Central memory CD4-positive, alpha-beta T cell (primary cell): ENCODE measurements at regions not wholly inside any gene's neighbourhood (a gene's known extent, or its start where the extent isn't known, plus 50 kb on each side); places are given as distances from the start of the nearest gene placed in this dataset.
"Not testable (repeated sequence)": the region's sequence is repeated elsewhere in the genome, so short reads cannot be mapped to it uniquely, and the experiment has no call there.

Source experiments
- DNase-seq: peaks from one replicate; pipeline ENCODE4 v3.0.0; 2022

DNA sequence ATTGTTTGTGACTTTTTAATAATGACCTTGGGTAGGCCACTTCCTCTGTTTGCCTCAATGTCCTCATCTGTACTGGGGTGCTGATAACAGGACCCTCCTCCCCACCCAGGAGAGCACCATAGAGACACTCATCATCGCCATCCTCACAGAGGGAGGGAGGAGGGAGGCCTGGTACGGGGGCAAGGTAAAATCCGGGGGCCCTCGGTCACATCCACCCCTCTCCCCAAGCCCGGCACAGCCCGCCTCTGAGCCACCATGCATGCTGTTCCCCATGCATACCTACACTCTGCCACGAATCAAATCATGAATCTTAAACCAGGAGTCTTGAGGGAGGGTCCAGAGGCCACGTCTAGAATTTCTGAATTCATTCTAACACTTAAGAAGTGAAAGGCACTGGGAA is 74.9 kb upstream of the IQSEC1 start:
- DNase-seq = no peak

DNA sequence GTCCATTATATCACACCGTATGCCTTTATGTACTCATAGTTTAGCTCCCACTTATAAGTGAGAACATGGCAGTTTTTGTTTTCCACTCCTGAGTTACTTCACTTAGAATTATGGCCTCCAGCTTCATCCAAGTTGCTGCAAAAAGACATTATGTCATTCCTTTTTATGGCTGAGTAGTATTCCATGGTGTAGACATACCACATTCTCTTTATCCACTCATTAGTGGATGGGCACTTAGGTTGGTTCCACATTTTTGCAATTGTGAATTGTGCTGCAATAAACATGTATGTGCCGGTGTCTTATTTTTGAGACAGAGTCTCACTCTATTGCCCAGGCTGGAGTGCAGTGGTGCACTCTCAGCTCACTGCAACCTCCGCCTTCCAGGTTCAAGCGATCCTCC is 74.1 kb upstream of the IQSEC1 start:
- DNase-seq = no peak

DNA sequence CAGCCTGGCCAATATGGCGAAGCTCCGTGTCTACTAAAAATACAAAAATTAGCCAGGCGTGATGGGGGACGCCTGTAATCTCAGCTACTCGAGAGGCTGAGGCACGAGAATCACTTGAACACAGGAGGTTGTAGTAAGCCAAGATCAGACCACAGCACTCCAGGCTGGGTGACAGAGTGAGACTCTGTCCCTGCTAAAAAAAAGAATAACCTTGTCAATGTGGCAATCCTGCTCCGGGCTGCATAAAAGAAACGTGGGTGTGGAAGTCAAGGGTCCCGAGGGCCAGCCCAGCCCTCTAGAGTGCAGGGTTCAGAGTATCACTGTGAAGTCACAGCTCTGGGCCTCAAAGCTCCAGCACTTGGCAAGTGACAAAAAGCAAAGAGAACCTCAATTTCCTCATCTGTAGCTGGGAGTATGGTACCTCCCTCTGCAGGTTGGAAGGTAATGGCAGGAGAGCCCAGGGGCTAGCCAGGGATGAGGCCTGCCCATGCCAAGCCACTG is 73.5 kb upstream of the IQSEC1 start:
- DNase-seq = no peak

DNA sequence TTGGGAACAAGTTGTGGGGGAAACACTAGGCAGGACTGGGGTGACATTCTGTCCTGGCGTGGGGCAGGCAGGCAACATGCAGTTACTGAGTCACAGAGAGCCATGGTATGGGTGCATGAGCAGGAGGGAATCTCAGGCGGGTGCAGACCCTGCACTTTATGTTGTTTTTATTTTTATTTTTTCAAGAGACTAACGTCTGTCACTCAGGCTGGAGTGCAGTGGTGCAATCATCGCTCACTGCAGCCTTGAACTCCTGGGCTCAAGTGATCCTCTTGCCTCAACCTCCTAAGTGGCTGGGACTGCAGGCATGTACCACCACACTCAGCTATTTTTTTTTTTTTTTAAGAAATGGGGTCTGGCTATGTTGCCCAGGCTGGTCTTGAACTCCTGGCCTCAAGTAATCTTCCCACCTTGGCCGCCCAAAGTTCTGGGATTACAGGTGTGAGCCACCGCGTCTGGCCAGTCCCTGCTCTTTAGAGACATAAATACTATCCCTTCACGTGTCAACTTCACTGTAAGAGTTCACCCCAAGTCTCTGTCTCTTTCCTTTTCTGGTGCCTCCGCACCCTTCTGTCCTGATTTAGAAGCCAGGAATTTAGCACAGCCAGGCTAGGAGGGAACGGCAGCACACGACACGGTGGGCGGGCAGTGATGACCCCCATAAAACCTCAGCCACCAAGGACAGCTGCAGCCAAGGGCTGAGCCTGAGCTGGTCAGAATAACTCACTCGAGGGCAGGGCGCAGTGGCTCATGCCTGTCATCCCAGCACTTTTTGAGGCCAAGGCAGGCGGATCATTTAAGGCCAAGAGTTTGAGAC is 72.8 kb upstream of the IQSEC1 start:
- no peak for DNase-seq

DNA sequence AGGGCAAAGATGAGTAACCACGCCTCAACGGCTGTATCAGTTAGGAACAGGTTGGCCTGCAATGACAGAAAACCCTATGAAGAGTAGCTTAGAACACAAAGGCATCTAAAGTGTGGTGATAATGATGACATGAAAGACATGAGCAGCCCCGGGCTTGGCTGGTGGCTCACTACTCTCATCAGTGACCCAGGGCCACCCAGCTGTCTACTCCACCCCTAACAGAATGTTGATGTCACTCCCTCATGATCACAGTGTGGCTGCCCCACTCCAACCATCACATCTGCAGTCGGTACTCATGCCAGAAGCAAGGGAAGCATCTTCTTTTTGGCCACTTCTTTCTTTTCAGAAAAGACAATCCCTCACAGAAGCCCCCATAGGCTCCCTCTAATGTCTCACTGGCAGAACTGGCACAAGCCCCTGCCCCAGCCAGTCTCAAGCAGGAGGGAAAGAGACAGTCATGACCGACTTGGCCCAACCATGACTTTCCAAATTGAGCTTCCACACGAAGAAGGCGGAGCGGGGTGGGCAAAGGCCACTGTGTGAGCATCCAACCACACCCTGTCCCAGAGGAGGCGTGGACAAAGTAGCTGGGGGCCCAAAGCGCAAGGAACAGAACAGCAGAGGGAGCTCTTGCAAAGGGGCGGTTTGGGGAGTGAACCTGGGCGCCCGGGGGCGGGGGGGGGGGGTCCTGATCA is 72.0 kb upstream of the IQSEC1 start:
- DNase-seq = no peak

DNA sequence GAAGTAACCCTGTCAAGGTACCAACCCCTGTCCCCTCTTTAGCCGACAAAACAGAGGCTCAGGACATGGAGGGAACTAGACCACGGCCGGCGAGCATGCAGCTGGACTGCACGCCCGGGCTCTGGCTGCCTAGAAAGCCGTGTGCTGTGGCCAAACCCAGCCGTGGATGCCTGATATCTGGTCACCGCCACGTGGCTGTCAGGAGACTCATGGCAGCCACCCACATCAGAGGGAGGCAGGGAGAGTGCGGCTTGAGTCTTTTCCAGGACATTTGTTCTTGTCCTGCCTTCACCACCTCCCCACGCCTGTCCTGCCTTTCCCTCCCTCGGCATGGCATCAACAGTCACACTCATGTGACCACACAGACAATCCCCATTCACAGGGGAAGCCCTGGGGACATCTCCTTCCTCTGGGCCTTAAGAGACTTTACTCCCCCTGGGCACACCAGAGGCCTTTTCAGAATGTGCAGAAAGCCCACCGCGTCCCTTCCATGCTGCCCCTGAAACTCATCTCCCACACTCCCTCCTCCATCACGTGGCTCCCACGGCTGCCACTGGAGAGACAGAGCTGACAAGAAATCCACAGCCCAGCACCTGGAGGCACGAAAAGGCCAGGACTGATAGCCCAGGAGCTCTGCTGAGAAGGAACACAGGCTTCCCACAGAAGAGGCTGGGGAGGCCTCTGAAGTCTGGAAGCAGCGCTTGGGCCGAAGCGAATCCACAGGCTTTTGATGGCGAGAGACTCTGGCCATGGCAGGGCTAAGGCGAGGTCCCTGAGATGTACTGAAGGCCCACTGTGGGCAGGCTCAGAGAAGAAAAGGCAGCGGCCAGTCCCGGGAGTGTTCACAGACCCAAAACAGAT is 71.2 kb upstream of the IQSEC1 start:
- no peak for DNase-seq

DNA sequence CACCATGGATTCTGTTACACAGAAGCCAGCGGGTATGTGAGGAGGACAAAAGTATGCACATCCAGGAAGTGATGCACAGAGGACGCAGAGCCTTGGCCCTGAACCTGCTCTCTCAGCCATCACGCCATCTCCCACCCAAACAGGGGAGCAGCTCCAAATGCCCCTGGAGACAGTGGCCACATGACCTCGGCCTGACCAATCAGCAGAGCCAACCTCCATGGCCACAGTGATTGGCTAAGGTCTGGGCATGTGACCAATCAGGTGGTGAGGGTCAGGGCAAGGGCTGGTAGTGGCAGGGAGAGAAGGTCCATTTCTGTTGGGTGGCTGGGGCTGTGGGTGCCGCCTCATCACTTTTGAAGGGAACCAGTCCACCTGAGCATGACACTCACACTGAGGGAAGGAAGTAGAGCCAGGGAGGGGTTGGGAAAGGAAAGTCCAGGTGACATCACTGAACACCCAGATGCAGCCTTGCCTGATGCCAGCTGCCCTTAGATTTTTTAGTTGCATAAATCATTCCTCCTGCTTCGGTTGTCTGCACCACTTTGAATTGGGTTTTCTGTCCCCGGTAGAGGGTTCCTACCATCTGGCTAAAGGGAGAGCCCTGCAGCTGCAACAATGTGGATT is 70.3 kb upstream of the IQSEC1 start:
- no peak for DNase-seq

DNA sequence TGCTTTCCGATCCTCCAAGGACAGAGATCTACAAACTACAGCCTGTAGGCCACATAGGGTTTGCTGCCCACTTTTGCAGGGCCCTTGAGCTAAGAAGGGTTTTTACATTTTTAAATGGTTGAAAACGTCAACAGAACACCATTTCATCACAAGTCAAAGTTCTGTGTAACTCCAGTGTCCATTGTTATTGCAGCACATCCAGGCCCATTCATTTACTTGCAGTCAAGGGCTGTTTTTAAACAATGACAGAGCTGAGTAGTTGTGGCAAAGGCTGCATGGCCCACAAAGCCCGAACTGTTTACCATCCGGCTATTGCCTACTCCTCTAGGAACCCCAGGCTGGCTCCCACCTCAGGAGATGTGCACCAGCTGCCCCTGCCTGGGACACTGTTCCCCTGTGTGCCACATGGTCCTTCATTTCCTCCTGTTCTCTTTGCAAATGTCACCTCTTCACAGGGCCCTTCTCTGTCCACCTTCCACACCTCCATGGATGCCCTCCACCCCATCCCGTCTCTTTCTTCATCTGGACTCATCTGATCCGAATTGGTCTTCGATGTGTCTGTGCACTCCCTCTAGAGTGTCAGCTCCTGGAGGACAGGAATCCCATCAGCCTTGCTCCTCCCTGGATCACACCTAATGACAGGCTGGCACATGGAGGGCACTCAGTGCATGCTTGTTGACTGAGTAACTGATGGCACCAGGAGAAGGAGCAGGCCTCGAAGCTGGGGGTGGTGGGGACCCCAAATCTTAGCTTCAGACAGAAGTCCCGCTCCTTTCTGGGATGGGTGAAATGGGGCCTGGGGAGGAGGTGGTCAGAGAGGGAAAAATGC is 69.5 kb upstream of the IQSEC1 start:
- DNase-seq = no peak

DNA sequence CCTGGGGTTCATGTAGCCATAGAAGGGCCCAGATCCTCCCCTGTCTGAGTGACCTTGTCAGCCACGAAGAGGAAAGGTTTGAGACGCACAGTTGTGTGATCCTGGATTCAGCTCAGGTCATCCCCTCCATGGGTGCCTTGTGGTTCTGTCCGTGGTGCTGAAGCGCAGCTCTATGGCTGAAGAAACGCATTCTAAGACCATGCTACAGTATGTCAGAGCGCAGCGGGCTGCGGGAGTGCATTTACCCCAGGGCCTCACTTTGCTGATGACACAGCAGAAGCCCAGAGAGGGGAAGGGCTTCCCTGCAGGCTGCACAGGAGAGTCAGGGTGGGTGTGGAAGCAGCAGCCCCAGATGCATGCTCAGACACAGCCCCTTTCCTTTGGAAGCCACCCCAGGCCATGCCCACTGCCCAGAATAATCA is 68.8 kb upstream of the IQSEC1 start:
- no peak for DNase-seq

DNA sequence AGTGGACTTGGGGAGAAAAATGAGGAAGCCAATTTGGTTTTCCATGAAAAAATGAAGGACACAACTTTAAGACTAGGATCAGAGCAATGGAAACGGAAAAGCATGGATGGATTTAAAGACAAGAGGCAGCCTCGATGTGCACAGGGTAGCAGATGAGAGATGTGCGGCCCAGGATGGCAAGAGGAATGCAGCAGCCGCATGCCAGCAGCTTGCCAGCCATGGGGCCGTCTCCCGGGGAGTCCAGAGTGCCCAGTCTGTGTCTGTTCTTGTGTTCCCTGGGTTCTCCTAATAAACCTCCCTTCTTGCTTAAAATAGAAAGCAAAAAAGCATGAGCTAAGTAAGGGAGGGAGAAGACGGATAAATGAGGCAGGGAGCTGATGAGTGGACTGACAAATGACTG is 68.0 kb upstream of the IQSEC1 start:
- DNase-seq = no peak

DNA sequence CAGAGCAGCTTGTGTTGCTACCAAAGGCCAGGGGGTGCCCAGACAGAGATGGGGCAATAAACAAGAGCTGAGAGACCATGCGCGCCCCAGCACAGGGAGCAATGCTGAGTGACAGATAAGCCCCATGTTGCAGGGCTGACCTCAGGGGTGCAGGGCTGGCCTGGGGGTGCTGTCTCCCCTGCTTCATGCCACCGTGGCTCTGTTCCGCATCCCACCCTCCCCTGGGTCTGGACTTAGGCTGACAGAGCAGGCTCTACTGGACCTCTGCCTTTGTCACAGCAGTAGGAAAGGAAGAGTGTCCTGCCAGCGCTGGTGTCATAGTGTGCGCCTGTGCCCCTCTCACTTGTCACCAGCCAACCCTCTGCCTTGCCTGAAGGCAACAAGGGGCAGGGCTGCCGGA is 67.4 kb upstream of the IQSEC1 start:
- DNase-seq = no peak

DNA sequence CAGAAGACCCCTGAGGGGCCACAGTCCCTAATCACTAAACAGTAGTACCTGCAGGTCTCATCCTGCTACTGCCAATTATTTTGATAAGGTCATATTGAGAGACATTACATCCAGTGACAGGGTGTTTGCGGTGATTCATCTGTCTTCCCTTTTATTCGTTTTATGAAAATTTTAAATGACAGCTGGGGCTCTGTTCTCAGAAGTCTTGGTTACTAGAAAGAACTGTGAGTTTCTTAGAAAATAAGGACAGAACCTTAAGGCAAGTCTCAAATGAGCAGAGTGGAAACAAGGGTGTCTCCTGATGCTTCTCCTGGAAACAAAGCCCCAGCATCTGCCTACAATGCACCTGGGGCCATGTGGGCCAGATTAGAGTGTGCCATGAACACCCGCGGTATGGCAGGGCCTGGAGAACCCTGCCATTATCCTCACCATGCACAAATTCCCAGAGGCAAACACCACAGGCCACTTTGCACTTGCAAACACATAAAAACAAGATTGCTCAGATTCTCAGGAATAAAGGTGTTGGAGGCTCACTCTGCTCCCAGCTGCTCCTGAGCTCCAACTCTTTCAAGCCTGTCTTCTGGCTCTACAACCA is 66.3 kb upstream of the IQSEC1 start:
- no peak for DNase-seq

DNA sequence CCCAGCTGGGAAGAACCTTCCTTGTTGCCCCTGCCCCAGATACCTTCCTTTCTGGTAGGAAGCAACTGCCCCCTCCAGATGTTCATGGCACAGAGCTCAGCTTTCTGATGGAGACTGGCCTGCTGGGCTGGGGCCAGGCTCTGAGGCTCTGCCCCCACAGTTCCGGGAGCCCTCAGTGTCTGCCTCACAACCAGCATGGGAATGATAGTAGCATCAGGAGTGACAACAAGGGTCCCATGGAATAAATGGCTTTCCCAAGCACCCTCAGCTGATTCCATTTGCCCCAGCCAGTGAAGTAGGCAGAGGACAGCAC is 65.6 kb upstream of the IQSEC1 start:
- no peak for DNase-seq

DNA sequence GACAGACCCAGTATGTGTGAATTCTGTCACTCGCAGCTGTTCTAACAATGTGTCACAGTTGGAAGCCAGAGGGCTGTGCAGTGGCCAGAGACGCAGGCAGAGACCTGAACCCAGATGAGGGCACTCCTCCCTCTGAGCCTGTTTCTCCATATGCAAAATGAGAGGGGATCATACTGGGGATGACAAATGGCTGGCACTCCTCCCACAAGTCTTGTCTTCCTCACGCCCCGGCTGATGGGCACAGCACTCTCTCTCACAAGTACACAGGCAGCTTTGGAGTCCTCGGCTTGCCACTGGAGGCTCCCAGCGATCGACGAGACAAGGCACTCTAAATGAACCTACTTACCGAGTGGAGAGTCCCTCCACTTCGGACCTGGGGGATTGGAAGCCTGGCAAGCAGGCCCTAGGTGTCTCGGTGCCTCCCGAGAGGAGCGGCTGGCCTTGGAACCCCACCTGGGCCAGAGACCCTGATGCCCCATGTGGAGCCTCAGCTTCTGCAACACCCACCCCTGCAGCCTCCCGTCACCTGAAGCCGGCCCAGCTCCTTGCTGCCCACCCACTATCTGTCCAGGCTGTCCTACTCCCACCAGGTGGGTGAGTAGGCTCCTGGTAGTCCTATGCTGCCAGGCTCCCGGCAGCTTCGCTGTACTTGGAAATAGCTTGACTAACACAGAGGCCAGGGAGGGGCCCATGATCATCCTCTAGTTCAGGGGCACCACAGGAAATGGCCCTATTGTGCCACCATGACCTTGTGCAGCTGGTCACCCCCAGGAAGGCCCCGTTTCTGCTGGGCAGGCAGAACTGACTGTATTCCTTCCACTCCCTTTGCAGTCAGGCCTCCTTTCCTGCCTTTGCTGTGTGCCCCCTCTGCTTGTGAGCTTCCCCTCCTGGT is 65.0 kb upstream of the IQSEC1 start:
- no peak for DNase-seq

DNA sequence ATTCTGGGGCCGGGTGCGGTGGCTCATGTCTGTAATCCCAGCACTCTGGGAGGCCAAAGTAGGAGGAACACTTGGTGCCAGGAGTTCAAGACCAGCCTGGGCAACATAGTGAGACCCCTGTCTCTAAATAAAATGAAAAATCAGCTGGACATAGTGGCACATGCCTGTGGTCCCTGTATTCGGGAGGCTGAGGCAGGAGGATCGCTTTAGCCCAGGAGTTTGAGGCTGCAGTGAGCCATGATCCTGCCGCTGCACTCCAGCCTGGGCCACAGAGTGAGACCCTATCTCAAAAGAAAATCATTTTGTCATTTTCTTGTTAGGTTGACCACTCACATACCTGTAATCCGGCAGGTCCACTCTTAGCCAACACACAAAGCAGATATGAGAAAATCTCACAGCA is 63.6 kb upstream of the IQSEC1 start:
- not testable (repeated sequence) for DNase-seq

DNA sequence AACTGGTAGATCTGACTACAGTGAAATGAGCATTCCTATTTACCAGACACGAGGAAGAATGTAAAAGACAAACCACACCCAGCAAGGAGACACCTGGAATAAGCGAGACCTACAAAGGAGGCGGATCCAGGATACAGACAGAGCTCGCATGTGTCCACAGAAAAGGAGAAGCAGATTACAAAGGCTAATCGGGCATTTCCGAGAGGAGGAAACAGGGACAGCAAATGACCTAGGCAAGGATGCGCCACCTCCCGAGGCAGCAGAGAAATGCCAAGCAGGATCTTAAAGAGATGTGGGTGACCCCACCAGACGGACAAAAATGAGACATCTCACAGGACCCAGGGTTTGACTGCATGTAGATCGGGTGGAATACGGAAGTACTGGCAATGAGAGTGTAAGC is 63.2 kb upstream of the IQSEC1 start:
- DNase-seq = no peak

DNA sequence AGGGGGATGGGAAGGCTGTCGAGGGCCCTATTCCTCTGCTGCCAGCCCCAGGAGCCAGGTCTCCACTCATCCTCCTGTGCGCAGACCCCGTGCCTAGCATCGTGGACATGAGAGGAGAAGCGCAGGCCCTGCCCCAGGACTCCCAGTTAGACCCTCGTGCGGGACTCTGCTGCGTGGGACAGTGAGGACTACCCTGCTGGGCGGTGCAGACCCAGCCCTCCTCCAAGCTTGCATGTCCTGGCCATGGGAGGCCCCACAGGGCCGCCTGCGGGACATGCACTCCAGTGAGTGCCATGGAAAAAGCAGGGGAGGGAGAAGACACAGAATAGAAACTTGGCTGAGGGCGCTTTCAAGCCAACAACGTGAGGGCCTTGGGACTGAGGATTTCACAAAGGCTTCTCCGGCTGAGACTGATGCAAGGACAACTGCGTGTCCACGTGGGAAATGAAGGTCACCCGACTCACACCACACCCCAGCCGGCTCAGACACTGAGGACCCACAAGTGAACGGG is 62.6 kb upstream of the IQSEC1 start:
- no peak for DNase-seq

DNA sequence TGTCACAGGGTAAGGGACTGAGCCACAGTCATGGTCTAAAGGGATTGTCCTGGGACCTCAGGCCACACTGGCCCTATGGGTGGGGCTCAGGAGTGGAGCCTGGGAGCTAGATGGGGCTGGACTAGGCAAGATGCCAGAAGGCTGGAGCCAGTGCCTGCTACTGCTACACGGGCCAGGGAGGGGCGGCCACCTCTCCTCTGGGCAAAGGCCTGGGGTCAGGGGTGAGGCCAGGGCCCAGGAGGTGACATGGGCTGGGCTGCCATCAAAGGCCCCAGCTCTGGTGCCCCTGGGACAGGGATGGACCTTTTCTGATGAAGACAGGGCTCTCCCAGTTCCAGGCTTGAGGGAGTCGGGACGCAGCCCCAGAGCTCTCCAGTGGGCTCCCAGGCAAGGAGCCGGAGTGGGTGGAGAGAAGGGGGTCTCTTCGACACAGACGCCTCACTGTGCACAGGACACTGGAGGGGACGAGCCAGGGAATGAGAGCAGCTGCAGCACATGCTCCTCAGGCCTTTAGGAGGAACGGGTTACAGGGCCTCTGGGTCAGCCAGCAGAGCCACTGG is 62.1 kb upstream of the IQSEC1 start:
- no peak for DNase-seq

DNA sequence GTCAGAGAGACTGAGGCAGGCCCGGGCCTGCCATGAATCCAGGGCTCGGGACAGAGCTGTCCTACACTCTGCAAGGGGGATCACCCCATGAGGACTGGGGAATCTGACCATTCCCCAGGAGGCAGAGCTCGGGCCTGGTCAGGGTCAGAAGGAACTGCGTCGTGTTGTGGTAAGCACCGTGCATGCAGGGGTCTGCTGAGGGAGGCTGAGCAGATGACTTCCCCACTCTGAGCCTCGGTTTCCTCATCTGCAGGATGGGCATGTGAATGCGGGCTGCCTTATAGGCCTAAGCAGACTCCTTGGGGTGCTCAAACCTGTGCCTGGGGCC is 61.6 kb upstream of the IQSEC1 start:
- no peak for DNase-seq

DNA sequence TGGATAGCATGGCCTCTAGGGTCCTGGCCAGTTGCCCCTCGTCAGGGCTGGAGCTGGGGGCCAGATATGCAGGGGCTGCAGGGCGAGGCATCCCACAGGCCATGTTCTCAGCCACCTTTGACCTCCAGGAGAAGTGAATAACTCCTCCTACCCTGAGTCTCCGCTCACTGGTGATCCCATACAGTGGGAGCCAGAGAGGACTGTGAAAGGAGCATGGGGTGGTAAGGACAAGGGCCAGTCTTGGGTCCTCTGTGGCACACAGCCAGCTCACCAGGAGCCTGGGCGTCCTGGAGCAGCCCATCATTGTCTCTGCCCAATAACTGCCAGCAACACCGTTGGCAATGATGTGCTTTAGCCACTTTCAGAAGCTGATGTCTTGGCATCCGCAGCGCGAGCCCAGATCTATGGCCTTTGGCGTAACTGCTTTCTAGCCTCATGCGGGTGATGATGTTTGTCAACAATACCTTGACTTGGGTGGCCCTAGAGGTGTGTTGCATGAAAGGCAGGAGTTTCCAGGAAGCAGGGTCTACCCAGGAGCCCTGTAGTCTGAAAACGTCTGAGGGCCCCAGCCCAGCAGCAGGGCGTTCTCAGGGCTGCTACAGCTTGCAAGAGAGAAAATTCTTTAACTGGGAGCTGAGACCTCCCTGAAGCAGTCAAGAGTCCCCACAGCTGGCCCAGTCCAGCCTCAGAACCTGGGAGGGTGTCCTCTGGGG is 61.1 kb upstream of the IQSEC1 start:
- DNase-seq = no peak
